Naive thymus-derived CD4-positive, alpha-beta T cell (primary cell): ENCODE measurements at regions not wholly inside any gene's neighbourhood (a gene's known extent, or its start where the extent isn't known, plus 50 kb on each side); places are given as distances from the start of the nearest gene placed in this dataset.

Experiments
- ATAC-seq: fragments of 150-1000 bp; cut with Tn5 transposase; 2 replicates; pipeline ENCODE4 v1.10.0; 2021; ENCODE audit warnings: mild to moderate bottlenecking, moderate library complexity
- CTCF ChIA-PET: fragments of 350-600 bp; sonication (Branson Sonifier 250); formaldehyde crosslinking; loops from one replicate; lab custom pipeline; 2021; ENCODE audit warnings: antibody characterized with exemption; lab: Charles Lee
- POLR2A ChIA-PET: fragments of 350-600 bp; sonication (Branson Sonifier 250); formaldehyde crosslinking; loops from one replicate; lab custom pipeline; 2021; ENCODE audit warnings: antibody characterized with exemption, inconsistent platforms; lab: Charles Lee
- DNase-seq, 9 donors: peaks; one replicate each; pipeline versions ENCODE4 v3.0.0 to v3.0.0-alpha.2; 2020 to 2022; ENCODE audit warnings: mixed read lengths in 1 of 9
- H3K27ac ChIP-seq: one replicate; pipeline ENCODE4 v1.7.0; 2013; ENCODE audit warnings: mild to moderate bottlenecking, low read depth, low read length, moderate library complexity
- H3K27me3 ChIP-seq, 2 donors: one replicate each; pipeline ENCODE4 v1.7.0; 2013; ENCODE audit warnings: low read length in 2 of 2, mild to moderate bottlenecking in 2 of 2, moderate library complexity in 2 of 2; ENCODE audit not compliant: control insufficient read depth in 2 of 2, insufficient read depth in 2 of 2
- H3K36me3 ChIP-seq, 3 experiments: 1 replicate in 2 of 3; 2 replicates in 1 of 3; pipeline ENCODE4 v1.7.0; 2013; ENCODE audit warnings: low read length in 3 of 3, mild to moderate bottlenecking in 3 of 3, moderate library complexity in 1 of 3; ENCODE audit not compliant: insufficient read depth in 3 of 3, control insufficient read depth in 2 of 3
- H3K4me1 ChIP-seq, 2 donors: one replicate each; pipeline ENCODE4 v1.7.0; 2013; ENCODE audit warnings: low read length in 2 of 2, mild to moderate bottlenecking in 2 of 2, moderate library complexity in 1 of 2; ENCODE audit not compliant: control insufficient read depth in 2 of 2, insufficient read depth in 2 of 2
- H3K4me3 ChIP-seq: 2 replicates; pipeline ENCODE4 v1.7.0; 2013; ENCODE audit warnings: mild to moderate bottlenecking, low read length
- H3K9me3 ChIP-seq, 3 experiments: 1 replicate in 2 of 3; 2 replicates in 1 of 3; pipeline ENCODE4 v1.7.0; 2013; ENCODE audit warnings: low read length in 3 of 3; ENCODE audit not compliant: control insufficient read depth in 2 of 3
- H3K27ac Mint-ChIP-seq, 9 donors: one replicate each; pipeline ENCODE4 v1.8.0; 2020 to 2022; ENCODE audit warnings: mixed read lengths in 9 of 9, mild to moderate bottlenecking in 8 of 9, moderate library complexity in 5 of 9, inconsistent platforms in 2 of 9
- H3K27me3 Mint-ChIP-seq, 5 donors: one replicate each; pipeline ENCODE4 v1.8.0; 2021 to 2022; ENCODE audit warnings: mixed read lengths in 5 of 5, mild to moderate bottlenecking in 1 of 5
- H3K36me3 Mint-ChIP-seq, 5 donors: one replicate each; pipeline ENCODE4 v1.8.0; 2020 to 2022; ENCODE audit warnings: mixed read lengths in 5 of 5, mild to moderate bottlenecking in 3 of 5, inconsistent platforms in 1 of 5
- H3K4me1 Mint-ChIP-seq, 7 donors: one replicate each; pipeline ENCODE4 v1.8.0; 2020 to 2022; ENCODE audit warnings: mixed read lengths in 7 of 7, mild to moderate bottlenecking in 3 of 7, inconsistent platforms in 1 of 7
- H3K4me3 Mint-ChIP-seq, 10 donors: one replicate each; pipeline ENCODE4 v1.8.0; 2020 to 2022; ENCODE audit warnings: mild to moderate bottlenecking in 10 of 10, mixed read lengths in 10 of 10, moderate library complexity in 6 of 10, inconsistent platforms in 2 of 10
- H3K9me3 Mint-ChIP-seq, 11 donors: one replicate each; pipeline ENCODE4 v1.8.0; 2020 to 2022; ENCODE audit warnings: mixed read lengths in 11 of 11, mild to moderate bottlenecking in 4 of 11, inconsistent platforms in 1 of 11, moderate library complexity in 1 of 11
- intact Hi-C, 2 donors: fragments of 100-400 bp; cut with micrococcal nuclease; formaldehyde crosslinking; loops; one replicate each; pipeline ENCODE4 v1.15.1; 2023

- H3K4me3 Mint-ChIP-seq, result no peak overlapping the region
- no peak overlapping the region for H3K27ac Mint-ChIP-seq
- H3K9me3 Mint-ChIP-seq, result peaks cover 0 to 2% (median 0%) of the 10 kb centered on the region in 11 donors
- Histone ChIP-seq H3K4me3 (no peak overlapping the region), H3K36me3 (no peaks in the 10 kb centered on the region), H3K27ac (no peak overlapping the region), H3K4me1 (no peaks in the 10 kb centered on the region), H3K9me3 (no peaks in the 10 kb centered on the region), H3K27me3 (no peaks in the 10 kb centered on the region)
- peaks cover 7 to 42% (median 17%) of the 10 kb centered on the region in 5 donors for H3K27me3 Mint-ChIP-seq
- ATAC-seq (no peak), DNase-seq (no peak)
- intact Hi-C loops, result no loop called here
- ChIA-PET CTCF (no interaction called here), POLR2A (no interaction called here)
- H3K4me1 Mint-ChIP-seq, result no peaks in the 10 kb centered on the region
- no peaks in the 10 kb centered on the region for H3K36me3 Mint-ChIP-seq
Observed at GRCh38 chr9:69981686-69982445, 61.8 kb upstream of the MAMDC2 start.

GRCh38 chr9:69984831-69985230 lies 58.8 kb upstream of the MAMDC2 start:
- Mint-ChIP-seq H3K36me3 (no peaks in the 10 kb centered on the region), H3K27me3 (peaks cover 7 to 51% (median 27%) of the 10 kb centered on the region in 5 donors), H3K4me3 (no peak overlapping the region), H3K4me1 (peaks cover 0 to under 1% (median 0%) of the 10 kb centered on the region in 7 donors), H3K9me3 (peaks cover 0 to 3% (median 0%) of the 10 kb centered on the region in 11 donors), H3K27ac (no peak overlapping the region)
- ChIA-PET POLR2A (no interaction called here), CTCF (no interaction called here)
- H3K27me3 ChIP-seq, result no peaks in the 10 kb centered on the region
- H3K36me3 ChIP-seq, result no peaks in the 10 kb centered on the region
- DNase-seq, result no peak
- H3K4me1 ChIP-seq, result no peaks in the 10 kb centered on the region
- intact Hi-C loops, result no loop called here
- no peaks in the 10 kb centered on the region for H3K9me3 ChIP-seq
- no peak overlapping the region for H3K4me3 ChIP-seq
- ATAC-seq, result no peak
- no peak overlapping the region for H3K27ac ChIP-seq

GRCh38 chr9:69985971-69986370 lies 57.7 kb upstream of the MAMDC2 start:
- Mint-ChIP-seq H3K27me3 (peaks cover 7 to 47% (median 33%) of the 10 kb centered on the region in 5 donors), H3K4me1 (peaks cover 0 to 2% (median 0%) of the 10 kb centered on the region in 7 donors), H3K9me3 (peaks cover 0 to 3% (median 0%) of the 10 kb centered on the region in 11 donors), H3K4me3 (no peak overlapping the region), H3K27ac (no peak overlapping the region), H3K36me3 (no peaks in the 10 kb centered on the region)
- POLR2A ChIA-PET, result no interaction called here
- H3K4me3 ChIP-seq, result no peak overlapping the region
- H3K27ac ChIP-seq, result no peak overlapping the region
- H3K4me1 ChIP-seq, result no peaks in the 10 kb centered on the region
- no peaks in the 10 kb centered on the region for H3K9me3 ChIP-seq
- no peaks in the 10 kb centered on the region for H3K36me3 ChIP-seq
- CTCF ChIA-PET, result no interaction called here
- no peaks in the 10 kb centered on the region for H3K27me3 ChIP-seq
- ATAC-seq (no peak), DNase-seq (no peak)
- intact Hi-C loops, result no loop called here

GRCh38 chr9:69986970-69987369 lies 56.7 kb upstream of the MAMDC2 start:
- no peaks in the 10 kb centered on the region for H3K4me1 ChIP-seq
- H3K9me3 ChIP-seq, result no peaks in the 10 kb centered on the region
- H3K4me3 ChIP-seq, result no peak overlapping the region
- CTCF ChIA-PET, result no interaction called here
- no peak for ATAC-seq
- no peak overlapping the region for H3K4me3 Mint-ChIP-seq
- no peak for DNase-seq
- intact Hi-C loops, result no loop called here
- no peaks in the 10 kb centered on the region for H3K36me3 Mint-ChIP-seq
- H3K27ac ChIP-seq, result no peak overlapping the region
- H3K4me1 Mint-ChIP-seq, result peaks cover 0 to 2% (median 0%) of the 10 kb centered on the region in 7 donors
- no peaks in the 10 kb centered on the region for H3K36me3 ChIP-seq
- no peak overlapping the region for H3K27ac Mint-ChIP-seq
- H3K9me3 Mint-ChIP-seq, result peaks cover 0 to 3% (median 0%) of the 10 kb centered on the region in 11 donors
- POLR2A ChIA-PET, result no interaction called here
- H3K27me3 ChIP-seq, result no peaks in the 10 kb centered on the region
- peaks cover 7 to 50% (median 33%) of the 10 kb centered on the region in 5 donors for H3K27me3 Mint-ChIP-seq

GRCh38 chr9:69987457-69987856 lies 56.2 kb upstream of the MAMDC2 start:
- POLR2A ChIA-PET, result no interaction called here
- no peak overlapping the region for H3K27ac Mint-ChIP-seq
- H3K4me3 Mint-ChIP-seq, result no peak overlapping the region
- intact Hi-C loops, result no loop called here
- no peak for ATAC-seq
- Histone ChIP-seq H3K4me1 (no peaks in the 10 kb centered on the region), H3K27ac (no peak overlapping the region), H3K36me3 (no peaks in the 10 kb centered on the region), H3K9me3 (no peaks in the 10 kb centered on the region), H3K27me3 (no peaks in the 10 kb centered on the region), H3K4me3 (no peak overlapping the region)
- H3K4me1 Mint-ChIP-seq, result peaks cover 0 to 2% (median 0%) of the 10 kb centered on the region in 7 donors
- no peak for DNase-seq
- CTCF ChIA-PET, result no interaction called here
- H3K27me3 Mint-ChIP-seq, result peaks cover 7 to 52% (median 33%) of the 10 kb centered on the region in 5 donors
- no peaks in the 10 kb centered on the region for H3K36me3 Mint-ChIP-seq
- H3K9me3 Mint-ChIP-seq, result peaks cover 0 to 3% (median 0%) of the 10 kb centered on the region in 11 donors

- CTCF ChIA-PET, result no interaction called here
Observed at GRCh38 chr9:69993110-69993509, 50.5 kb upstream of the MAMDC2 start.

More at GRCh38 chr9:69993110-69993509, 50.5 kb upstream of the MAMDC2 start:
- Mint-ChIP-seq H3K4me1 (peaks cover 0 to 2% (median 0%) of the 10 kb centered on the region in 7 donors), H3K27ac (no peak overlapping the region), H3K27me3 (peaks cover 6 to 37% (median 28%) of the 10 kb centered on the region in 5 donors), H3K36me3 (no peaks in the 10 kb centered on the region), H3K9me3 (peaks cover 0 to 2% (median 0%) of the 10 kb centered on the region in 11 donors), H3K4me3 (no peak overlapping the region)
- Histone ChIP-seq H3K36me3 (no peaks in the 10 kb centered on the region), H3K27me3 (no peaks in the 10 kb centered on the region), H3K4me1 (no peaks in the 10 kb centered on the region), H3K4me3 (no peak overlapping the region), H3K27ac (no peak overlapping the region), H3K9me3 (no peaks in the 10 kb centered on the region)
- ATAC-seq (no peak), DNase-seq (no peak)
- POLR2A ChIA-PET, result no interaction called here
- intact Hi-C loops, result no loop called here
